Hippocampal formation (tissue), 2 donors: ENCODE measurements at regions not wholly inside any gene's neighbourhood (a gene's known extent, or its start where the extent isn't known, plus 50 kb on each side); places are given as distances from the start of the nearest gene placed in this dataset.

ENCODE experiments used
- DNase-seq, 2 donors: peaks; one replicate each; lab custom pipeline; 2025; lab: John Stamatoyannopoulos, UW

GRCh38 chr17:77394540-77395295 lies 253.9 kb downstream of the SEC14L1 start:
- no peak for DNase-seq

- DNase-seq, result no peak
Observed at GRCh38 chr17:77395501-77396048, 254.8 kb downstream of the SEC14L1 start.

GRCh38 chr17:77396610-77397009 lies 255.8 kb downstream of the SEC14L1 start:
- no peak for DNase-seq

GRCh38 chr17:77398274-77398673 lies 257.5 kb downstream of the SEC14L1 start:
- no peak for DNase-seq

GRCh38 chr17:77399319-77399957 lies 258.7 kb downstream of the SEC14L1 start:
- DNase-seq, result no peak

GRCh38 chr17:77400445-77400870 lies 259.7 kb downstream of the SEC14L1 start:
- no peak for DNase-seq

- DNase-seq, result no peak
Observed at GRCh38 chr17:77402159-77402731, 261.5 kb downstream of the SEC14L1 start.

- no peak for DNase-seq
Observed at GRCh38 chr17:77403854-77404253, 263.1 kb downstream of the SEC14L1 start.

- DNase-seq, result no peak
Observed at GRCh38 chr17:77404812-77405581, 264.2 kb downstream of the SEC14L1 start.

- no peak for DNase-seq
Observed at GRCh38 chr17:77405867-77406732, 265.3 kb downstream of the SEC14L1 start.

- DNase-seq, result no peak
Observed at GRCh38 chr17:77407321-77408277, 266.8 kb downstream of the SEC14L1 start.

- DNase-seq, result no peak
Observed at GRCh38 chr17:77408284-77408683, 267.5 kb downstream of the SEC14L1 start.

- no peak for DNase-seq
Observed at GRCh38 chr17:77409282-77410161, 268.8 kb downstream of the SEC14L1 start.

- DNase-seq, result no peak
Observed at GRCh38 chr17:77410470-77410869, 269.7 kb downstream of the SEC14L1 start.

GRCh38 chr17:77414811-77415400 lies 274.1 kb downstream of the SEC14L1 start:
- DNase-seq, result no peak

GRCh38 chr17:77416105-77416713 lies 275.4 kb downstream of the SEC14L1 start:
- no peak for DNase-seq

- DNase-seq, result no peak
Observed at GRCh38 chr17:77417575-77417974, 276.8 kb downstream of the SEC14L1 start.

GRCh38 chr17:77418609-77419008 lies 277.8 kb downstream of the SEC14L1 start:
- DNase-seq, result no peak
